ENCODE measurements at regions not wholly inside any gene's neighbourhood (a gene's known extent, or its start where the extent isn't known, plus 50 kb on each side); places are given as distances from the start of the nearest gene placed in this dataset.

- TF ChIP-seq, protein P1, sequence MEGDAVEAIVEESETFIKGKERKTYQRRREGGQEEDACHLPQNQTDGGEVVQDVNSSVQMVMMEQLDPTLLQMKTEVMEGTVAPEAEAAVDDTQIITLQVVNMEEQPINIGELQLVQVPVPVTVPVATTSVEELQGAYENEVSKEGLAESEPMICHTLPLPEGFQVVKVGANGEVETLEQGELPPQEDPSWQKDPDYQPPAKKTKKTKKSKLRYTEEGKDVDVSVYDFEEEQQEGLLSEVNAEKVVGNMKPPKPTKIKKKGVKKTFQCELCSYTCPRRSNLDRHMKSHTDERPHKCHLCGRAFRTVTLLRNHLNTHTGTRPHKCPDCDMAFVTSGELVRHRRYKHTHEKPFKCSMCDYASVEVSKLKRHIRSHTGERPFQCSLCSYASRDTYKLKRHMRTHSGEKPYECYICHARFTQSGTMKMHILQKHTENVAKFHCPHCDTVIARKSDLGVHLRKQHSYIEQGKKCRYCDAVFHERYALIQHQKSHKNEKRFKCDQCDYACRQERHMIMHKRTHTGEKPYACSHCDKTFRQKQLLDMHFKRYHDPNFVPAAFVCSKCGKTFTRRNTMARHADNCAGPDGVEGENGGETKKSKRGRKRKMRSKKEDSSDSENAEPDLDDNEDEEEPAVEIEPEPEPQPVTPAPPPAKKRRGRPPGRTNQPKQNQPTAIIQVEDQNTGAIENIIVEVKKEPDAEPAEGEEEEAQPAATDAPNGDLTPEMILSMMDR (IDR thresholded peaks at IDR 0.05) = no peak
- no peak for TF ChIP-seq POLR2A (IDR thresholded peaks at IDR 0.05)
Observed at GRCh38 chr2:34979148-34979547, 1376.4 kb upstream of the CRIM1 start.

Measured in prostate gland (tissue), 2 donors.